ENCODE measurements at regions not wholly inside any gene's neighbourhood (a gene's known extent, or its start where the extent isn't known, plus 50 kb on each side); places are given as distances from the start of the nearest gene placed in this dataset.

DNA sequence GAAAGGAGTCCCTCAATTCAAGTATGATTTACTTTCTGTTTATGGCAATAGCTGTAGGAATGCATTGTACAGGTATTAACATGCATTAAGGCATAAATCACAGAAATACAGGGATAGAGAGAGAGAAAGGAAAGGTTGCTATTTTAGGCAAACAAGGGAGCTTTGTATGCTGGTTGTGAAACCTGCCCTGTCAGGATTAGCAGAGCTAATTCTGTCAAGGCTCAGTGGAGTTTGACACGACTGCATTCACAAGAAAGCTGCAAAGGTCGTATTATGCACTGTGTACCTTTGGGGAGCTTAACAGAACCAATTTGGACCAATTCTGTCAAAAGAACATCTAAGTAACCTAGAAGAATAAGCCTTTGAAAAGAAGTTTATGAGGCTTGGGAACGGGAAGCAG is 239.3 kb downstream of the GRIA2 start:
- no peak for DNase-seq

DNA sequence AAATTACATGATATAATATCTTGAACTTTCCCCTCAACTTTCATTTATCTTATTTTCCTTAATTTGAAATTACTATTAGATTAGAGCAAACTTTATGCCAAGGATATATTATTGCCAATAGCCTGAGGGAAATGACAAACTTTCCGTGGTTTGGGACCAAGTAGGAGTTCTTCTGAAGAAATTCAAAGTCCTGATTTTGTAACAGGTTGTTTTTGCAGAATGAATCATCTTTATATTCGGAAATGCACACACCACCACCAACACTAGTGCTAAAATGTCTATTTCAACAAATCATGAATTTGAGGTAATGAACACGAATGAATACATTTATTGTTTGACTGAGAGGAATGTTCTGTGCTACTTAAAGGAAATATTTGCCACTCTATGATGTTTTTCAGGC is 226.7 kb downstream of the GRIA2 start:
- DNase-seq: no peak

DNA sequence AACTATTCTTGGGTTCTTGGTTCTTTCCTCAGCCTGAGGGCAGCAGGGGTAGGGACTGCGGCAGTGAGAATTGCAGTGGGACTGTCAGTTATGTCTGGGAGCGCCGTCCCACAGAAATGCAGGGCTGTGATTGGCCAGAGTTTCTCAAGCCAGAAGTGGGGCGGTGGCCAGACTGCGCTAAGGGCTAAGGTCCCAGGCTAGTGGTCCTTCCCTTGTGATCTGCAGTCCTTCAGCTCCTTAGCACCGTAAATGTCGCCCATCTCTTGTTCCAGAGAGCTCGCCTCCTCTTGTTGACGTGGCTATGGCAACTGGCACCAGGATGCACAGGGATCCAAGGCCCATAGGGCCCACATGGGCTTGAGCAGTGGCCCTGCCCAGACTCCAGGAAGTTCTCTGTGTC is 223.5 kb downstream of the GRIA2 start:
- no peak for DNase-seq

DNA sequence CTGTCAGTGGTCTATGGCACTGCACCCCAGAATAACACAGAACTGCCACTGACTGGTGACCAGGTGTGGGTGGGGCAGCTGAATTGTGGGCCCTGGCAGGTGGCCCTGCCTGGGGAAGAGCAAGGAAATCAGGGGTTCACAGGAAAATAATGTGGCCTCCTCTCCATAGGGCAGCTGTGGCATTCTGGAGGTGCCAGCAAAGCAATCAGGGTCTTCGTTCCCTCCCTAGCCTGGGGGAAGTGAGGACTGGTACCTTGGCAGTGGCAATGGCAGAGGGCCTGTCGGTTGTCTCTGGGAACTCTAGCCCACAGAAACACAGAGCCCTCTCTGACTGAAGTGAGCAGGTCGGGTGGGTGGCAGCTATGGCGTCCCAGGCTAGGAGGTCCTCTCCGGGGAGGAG is 223.0 kb downstream of the GRIA2 start:
- DNase-seq: no peak

GRCh38 chr4:157425897-157426296 is 205.4 kb downstream of the GRIA2 start:
- DNase-seq: no peak

GRCh38 chr4:157423526-157424020 is 203.0 kb downstream of the GRIA2 start:
- no peak for DNase-seq

DNA sequence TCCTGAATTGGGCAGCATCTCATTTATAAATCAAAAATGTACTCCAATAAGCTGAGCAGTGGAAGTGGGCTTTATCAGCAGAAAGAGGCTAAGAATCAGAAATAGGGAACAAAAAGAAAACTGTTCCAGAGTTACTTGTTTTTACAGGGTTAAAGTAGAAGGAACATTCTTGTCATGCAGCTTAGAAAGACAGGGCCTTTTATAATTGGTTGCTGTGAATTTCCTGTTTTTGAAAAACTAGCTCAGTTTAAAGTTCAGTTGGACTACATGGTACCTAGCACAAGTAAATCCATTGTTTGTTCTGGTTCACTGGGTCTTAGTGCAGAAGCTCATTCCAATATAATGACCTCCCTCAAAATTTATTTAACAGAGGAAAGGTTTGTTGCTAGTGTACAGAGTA is 200.8 kb downstream of the GRIA2 start:
- no peak for DNase-seq

Measured in activated CD4-positive, alpha-beta T cell treated with anti-CD3 and anti-CD28 coated beads, Interleukin-2, amount 50 U/mL, for 48 hours (primary cell).